SJCRH30 (cell line): ENCODE measurements at regions not wholly inside any gene's neighbourhood (a gene's known extent, or its start where the extent isn't known, plus 50 kb on each side); places are given as distances from the start of the nearest gene placed in this dataset.
A peak's percentile ranks its signal among the peaks of the same experiment; 100 is the strongest.

Experiments used
- DNase-seq, 2 experiments: peaks; one replicate each; pipeline ENCODE4 v3.0.0-alpha.2; 2015 to 2020
- H3K27ac ChIP-seq: fragments of 250-450 bp; sonication (Bioruptor Pico); 2 replicates; pipeline ENCODE4 v1.5.1; 2020; ENCODE audit warnings: mild to moderate bottlenecking, moderate library complexity
- H3K27me3 ChIP-seq: fragments of 250-450 bp; sonication (Bioruptor Pico); 2 replicates; pipeline ENCODE4 v1.5.1; 2020; ENCODE audit warnings: mild to moderate bottlenecking, moderate library complexity
- H3K36me3 ChIP-seq: fragments of 250-450 bp; sonication (Bioruptor Pico); 2 replicates; pipeline ENCODE4 v1.5.1; 2020; ENCODE audit warnings: mild to moderate bottlenecking, moderate library complexity
- H3K4me1 ChIP-seq: fragments of 250-450 bp; sonication (Bioruptor Pico); 2 replicates; pipeline ENCODE4 v1.5.1; 2020; ENCODE audit warnings: mild to moderate bottlenecking, moderate library complexity
- H3K4me3 ChIP-seq: fragments of 250-450 bp; sonication (Bioruptor Pico); 2 replicates; pipeline ENCODE4 v1.5.1; 2020; ENCODE audit warnings: mild to moderate bottlenecking, moderate library complexity
- H3K9me3 ChIP-seq: fragments of 250-450 bp; sonication (Bioruptor Pico); replicated peaks from 2 replicates; pipeline ENCODE4 v1.5.1; 2020; ENCODE audit warnings: mild to moderate bottlenecking, moderate library complexity

- Histone ChIP-seq H3K4me3 (no peak overlapping the region), H3K36me3 (no peaks in the 10 kb centered on the region), H3K9me3 (no peaks in the 10 kb centered on the region), H3K27ac (no peak overlapping the region), H3K4me1 (no peaks in the 10 kb centered on the region), H3K27me3 (no peaks in the 10 kb centered on the region; the same call in 1 of the 2 replicates)
- no peak for DNase-seq
These were observed 108.8 kb downstream of the SQOR start for GRCh38 chr15:45743426-45744235.

- H3K4me1 ChIP-seq, result no peaks in the 10 kb centered on the region
- no peaks in the 10 kb centered on the region; the same call in 1 of the 2 replicates for H3K27me3 ChIP-seq
- H3K27ac ChIP-seq, result no peak overlapping the region
- H3K4me3 ChIP-seq, result no peak overlapping the region
- H3K36me3 ChIP-seq, result no peaks in the 10 kb centered on the region
- no peaks in the 10 kb centered on the region for H3K9me3 ChIP-seq
- DNase-seq, result no peak
These were observed 109.4 kb downstream of the SQOR start for GRCh38 chr15:45744236-45744589.

GRCh38 chr15:45747426-45747825 lies 112.6 kb downstream of the SQOR start:
- Histone ChIP-seq H3K27ac (no peak overlapping the region), H3K9me3 (no peaks in the 10 kb centered on the region), H3K36me3 (no peaks in the 10 kb centered on the region), H3K4me3 (no peak overlapping the region), H3K4me1 (no peaks in the 10 kb centered on the region), H3K27me3 (no peaks in the 10 kb centered on the region; the same call in 1 of the 2 replicates)
- no peak for DNase-seq

GRCh38 chr15:45751629-45752028 lies 116.8 kb downstream of the SQOR start:
- H3K9me3 ChIP-seq, result no peaks in the 10 kb centered on the region
- no peak overlapping the region for H3K27ac ChIP-seq
- no peak overlapping the region for H3K4me3 ChIP-seq
- DNase-seq, result no peak
- no peaks in the 10 kb centered on the region for H3K4me1 ChIP-seq
- no peaks in the 10 kb centered on the region for H3K36me3 ChIP-seq
- H3K27me3 ChIP-seq, result no peaks in the 10 kb centered on the region; the same call in 1 of the 2 replicates

- H3K4me1 ChIP-seq, result no peaks in the 10 kb centered on the region
- no peaks in the 10 kb centered on the region for H3K27me3 ChIP-seq
- no peak overlapping the region for H3K4me3 ChIP-seq
- DNase-seq, result no peak
- H3K27ac ChIP-seq, result no peak overlapping the region
- H3K36me3 ChIP-seq, result no peaks in the 10 kb centered on the region
- no peaks in the 10 kb centered on the region for H3K9me3 ChIP-seq
These were observed 125.1 kb downstream of the SQOR start for GRCh38 chr15:45759936-45760335.

- Histone ChIP-seq H3K4me3 (no peak overlapping the region), H3K27me3 (no peaks in the 10 kb centered on the region), H3K4me1 (no peaks in the 10 kb centered on the region), H3K36me3 (no peaks in the 10 kb centered on the region), H3K9me3 (no peaks in the 10 kb centered on the region), H3K27ac (no peak overlapping the region)
- DNase-seq, result no peak
These were observed 127.9 kb downstream of the SQOR start for GRCh38 chr15:45762726-45763125.

- no peak overlapping the region for H3K27ac ChIP-seq
- H3K4me1 ChIP-seq, result no peaks in the 10 kb centered on the region
- no peak for DNase-seq
- no peaks in the 10 kb centered on the region for H3K9me3 ChIP-seq
- no peaks in the 10 kb centered on the region for H3K36me3 ChIP-seq
- H3K27me3 ChIP-seq, result no peaks in the 10 kb centered on the region
- H3K4me3 ChIP-seq, result no peak overlapping the region
These were observed 128.5 kb downstream of the SQOR start for GRCh38 chr15:45763170-45763869.

GRCh38 chr15:45773149-45773548 lies 138.3 kb downstream of the SQOR start:
- DNase-seq, result no peak
- Histone ChIP-seq H3K9me3 (no peaks in the 10 kb centered on the region), H3K36me3 (no peaks in the 10 kb centered on the region), H3K4me3 (no peak overlapping the region), H3K27me3 (no peaks in the 10 kb centered on the region), H3K4me1 (no peaks in the 10 kb centered on the region), H3K27ac (no peak overlapping the region)

GRCh38 chr15:45776772-45777171 lies 141.9 kb downstream of the SQOR start:
- no peak for DNase-seq
- H3K4me1 ChIP-seq, result no peaks in the 10 kb centered on the region
- H3K27me3 ChIP-seq, result peaks cover 3% of the 10 kb centered on the region

GRCh38 chr15:45777781-45778180 lies 143.0 kb downstream of the SQOR start:
- no peak for DNase-seq
- Histone ChIP-seq H3K4me1 (no peaks in the 10 kb centered on the region), H3K27ac (no peak overlapping the region), H3K4me3 (no peak overlapping the region), H3K27me3 (peaks cover 6% of the 10 kb centered on the region), H3K36me3 (no peaks in the 10 kb centered on the region), H3K9me3 (no peaks in the 10 kb centered on the region; the same call in 1 of the 2 replicates)

More at GRCh38 chr15:45776772-45777171, 141.9 kb downstream of the SQOR start:
- no peak overlapping the region for H3K27ac ChIP-seq
- no peaks in the 10 kb centered on the region for H3K9me3 ChIP-seq
- no peak overlapping the region for H3K4me3 ChIP-seq
- H3K36me3 ChIP-seq, result no peaks in the 10 kb centered on the region

GRCh38 chr15:45780352-45780751 lies 145.5 kb downstream of the SQOR start:
- Histone ChIP-seq H3K27ac (no peak overlapping the region), H3K36me3 (no peaks in the 10 kb centered on the region), H3K9me3 (no peaks in the 10 kb centered on the region; the same call in 1 of the 2 replicates), H3K4me1 (no peaks in the 10 kb centered on the region), H3K27me3 (peaks cover 6% of the 10 kb centered on the region), H3K4me3 (no peak overlapping the region)
- DNase-seq, result no peak

GRCh38 chr15:45784656-45785055 lies 149.8 kb downstream of the SQOR start:
- no peak overlapping the region for H3K27ac ChIP-seq
- H3K9me3 ChIP-seq, result no peaks in the 10 kb centered on the region; the same call in 1 of the 2 replicates
- no peak for DNase-seq
- H3K4me1 ChIP-seq, result no peaks in the 10 kb centered on the region
- H3K27me3 ChIP-seq, result peaks cover 6% of the 10 kb centered on the region
- no peaks in the 10 kb centered on the region for H3K36me3 ChIP-seq
- no peak overlapping the region for H3K4me3 ChIP-seq

- Histone ChIP-seq H3K27me3 (peaks cover 6% of the 10 kb centered on the region), H3K36me3 (no peaks in the 10 kb centered on the region)
These were observed 151.1 kb downstream of the SQOR start for GRCh38 chr15:45785897-45786296.

GRCh38 chr15:45790325-45790943 lies 155.6 kb downstream of the SQOR start:
- no peak overlapping the region for H3K4me3 ChIP-seq
- H3K4me1 ChIP-seq, result peaks cover 15% of the 10 kb centered on the region
- H3K27me3 ChIP-seq, result no peaks in the 10 kb centered on the region
- H3K9me3 ChIP-seq, result no peaks in the 10 kb centered on the region
- peak; percentile 30 to 47 for DNase-seq
- H3K36me3 ChIP-seq, result no peaks in the 10 kb centered on the region
- no peak overlapping the region for H3K27ac ChIP-seq

More at GRCh38 chr15:45785897-45786296, 151.1 kb downstream of the SQOR start:
- Histone ChIP-seq H3K27ac (no peak overlapping the region), H3K4me3 (no peak overlapping the region), H3K4me1 (no peaks in the 10 kb centered on the region), H3K9me3 (no peaks in the 10 kb centered on the region; the same call in 1 of the 2 replicates)
- DNase-seq, result no peak

GRCh38 chr15:45794304-45794703 lies 159.5 kb downstream of the SQOR start:
- DNase-seq, result peak in 1 of 2 experiments; percentile 7
- Histone ChIP-seq H3K9me3 (no peaks in the 10 kb centered on the region), H3K4me3 (no peak overlapping the region), H3K27ac (peak overlapping the region; percentile 75), H3K27me3 (no peaks in the 10 kb centered on the region; the same call in 1 of the 2 replicates), H3K4me1 (peaks cover 22% of the 10 kb centered on the region), H3K36me3 (no peaks in the 10 kb centered on the region)
